Stimulated activated CD8-positive, alpha-beta memory T cell treated with anti-CD3 and anti-CD28 coated beads, Interleukin-4, amount 100 ng/mL, for 4 hours (primary cell): ENCODE measurements at regions not wholly inside any gene's neighbourhood (a gene's known extent, or its start where the extent isn't known, plus 50 kb on each side); places are given as distances from the start of the nearest gene placed in this dataset.

ENCODE experiments used
- DNase-seq, 2 donors: peaks; one replicate each; pipeline ENCODE4 v3.0.0-alpha.2; 2020; ENCODE audit warnings: low read depth in 2 of 2, low spot score in 1 of 2

GRCh38 chr6:170022827-170023619, 267.9 kb downstream of the DLL1 start:
- DNase-seq = no peak

GRCh38 chr6:170022291-170022722, 268.6 kb downstream of the DLL1 start:
- DNase-seq = no peak

GRCh38 chr6:170021579-170021978, 269.3 kb downstream of the DLL1 start:
- no peak for DNase-seq

DNA sequence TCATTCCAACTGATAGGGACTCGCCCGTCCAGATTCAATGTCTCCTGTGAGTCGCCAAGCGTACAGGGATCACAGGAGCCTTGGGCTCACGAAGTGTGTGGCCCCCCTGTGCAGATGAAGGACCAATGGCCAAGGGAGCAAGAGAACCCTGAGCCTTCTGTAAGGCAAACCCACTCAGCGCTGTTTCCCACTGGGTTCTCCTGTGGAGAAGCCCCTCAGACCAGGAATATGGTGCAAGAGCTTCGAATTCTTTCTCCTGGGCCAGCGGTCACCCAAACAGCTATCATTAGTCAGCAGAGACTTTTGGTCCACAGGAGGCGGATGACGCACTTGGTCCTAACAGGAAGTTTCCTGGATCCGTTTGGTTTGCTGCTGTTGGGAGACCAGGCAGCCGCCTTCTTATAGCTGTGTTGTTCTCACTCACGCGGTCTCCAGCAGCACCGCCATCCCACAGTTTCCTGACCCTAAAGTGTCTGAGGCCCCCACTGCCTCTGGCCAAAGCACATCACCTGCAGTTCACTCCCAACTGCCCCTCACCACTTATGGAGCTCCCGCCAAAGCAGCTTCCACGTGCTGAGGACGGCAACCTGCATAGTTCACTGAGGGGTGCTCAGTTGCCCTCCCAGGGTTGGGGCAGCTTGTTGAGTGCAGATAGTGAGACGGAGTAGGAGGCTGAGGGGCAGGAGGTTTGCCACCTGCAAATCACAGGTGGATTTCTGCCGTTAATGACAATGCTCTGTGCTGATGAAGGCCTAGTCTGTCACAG, 268.6 kb downstream of the ERMARD start:
- no peak for DNase-seq

DNA sequence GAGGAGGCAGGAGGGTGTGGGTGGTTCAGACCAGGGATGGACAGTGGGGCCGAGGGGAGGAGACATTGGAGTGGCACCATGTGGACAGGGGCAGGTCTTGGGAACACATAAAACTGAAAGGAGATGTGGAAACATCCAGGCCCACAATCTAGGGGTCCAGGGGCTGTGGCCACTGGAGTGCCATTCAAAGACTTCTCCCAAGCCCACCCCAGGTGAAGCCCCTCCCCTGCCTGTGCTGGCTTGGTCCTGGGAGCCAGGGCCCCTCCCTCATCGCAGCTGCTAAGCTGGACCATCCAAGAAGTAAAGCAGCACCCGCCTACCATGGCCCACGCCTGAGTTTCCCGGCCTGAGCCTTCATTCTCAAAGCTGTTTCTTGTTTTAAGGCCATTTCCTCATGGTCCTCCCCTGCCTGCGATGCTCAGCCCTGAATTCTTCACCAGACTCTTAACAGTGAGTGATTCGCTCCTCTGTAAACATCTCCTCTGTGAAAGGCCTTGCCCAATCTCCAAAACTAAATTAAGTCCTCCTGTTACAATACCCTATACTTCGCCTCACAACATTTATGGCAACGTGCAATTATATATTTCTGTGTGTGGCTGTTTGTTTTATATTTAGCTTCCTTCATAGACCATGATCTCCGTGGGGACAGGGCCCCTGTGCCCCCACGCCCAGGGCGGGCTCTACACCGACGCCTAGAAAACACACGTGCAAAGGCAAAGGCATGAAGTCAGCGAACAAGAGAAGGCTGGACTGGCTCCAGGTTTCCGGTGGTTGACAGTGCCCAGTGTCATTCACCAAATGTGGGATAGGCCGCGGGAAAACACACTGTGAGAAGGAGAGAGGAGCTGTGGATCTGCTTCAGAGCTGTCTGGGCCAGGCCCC, 267.8 kb downstream of the ERMARD start:
- DNase-seq = no peak

DNA sequence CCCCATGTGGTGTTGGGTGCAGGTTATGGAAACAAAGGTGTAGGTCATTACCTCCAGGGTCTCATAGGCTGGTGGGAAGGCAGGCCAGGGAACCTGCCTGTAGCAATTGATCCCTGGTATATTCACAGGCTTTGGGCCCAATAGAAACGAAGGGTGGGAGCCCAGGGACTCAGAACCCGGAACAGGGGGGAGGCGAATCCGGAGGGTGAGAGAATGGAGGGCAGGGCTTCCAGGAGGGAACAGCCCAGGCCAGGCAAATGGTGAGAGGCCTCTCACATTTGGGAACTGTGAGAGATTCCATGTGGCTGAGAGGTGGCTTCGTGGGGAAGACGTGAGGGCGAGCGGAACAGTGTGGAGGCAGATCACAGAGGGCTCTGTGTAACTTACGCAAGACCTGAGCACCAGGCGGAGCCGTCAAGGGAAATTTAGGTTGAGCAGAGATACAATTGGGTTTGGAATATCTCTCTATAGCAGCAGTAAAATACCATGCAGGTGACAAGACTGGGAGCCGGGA, 267.1 kb downstream of the ERMARD start:
- no peak for DNase-seq

GRCh38 chr6:170017603-170018320, 266.3 kb downstream of the ERMARD start:
- no peak for DNase-seq

DNA sequence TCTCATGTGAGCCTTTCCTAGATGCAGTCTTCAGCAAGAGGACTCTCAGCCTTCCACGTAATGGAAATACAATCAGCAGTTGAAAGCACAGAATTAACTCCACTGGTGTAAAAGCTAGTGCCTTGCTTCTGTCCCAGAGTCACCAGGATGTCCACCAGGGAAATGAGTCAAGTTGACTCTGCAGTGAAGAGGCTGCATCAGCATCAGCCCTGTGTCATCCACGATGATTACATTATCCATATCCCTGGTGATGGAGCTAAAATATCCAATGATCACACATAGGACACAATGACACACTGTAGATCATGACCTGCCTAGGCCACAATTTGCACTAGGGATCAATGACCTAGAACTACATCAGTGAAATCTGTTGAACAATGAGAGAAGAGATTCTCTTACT, 262.4 kb downstream of the ERMARD start:
- no peak for DNase-seq

GRCh38 chr6:170012037-170012330, 260.6 kb downstream of the ERMARD start:
- no peak for DNase-seq

DNA sequence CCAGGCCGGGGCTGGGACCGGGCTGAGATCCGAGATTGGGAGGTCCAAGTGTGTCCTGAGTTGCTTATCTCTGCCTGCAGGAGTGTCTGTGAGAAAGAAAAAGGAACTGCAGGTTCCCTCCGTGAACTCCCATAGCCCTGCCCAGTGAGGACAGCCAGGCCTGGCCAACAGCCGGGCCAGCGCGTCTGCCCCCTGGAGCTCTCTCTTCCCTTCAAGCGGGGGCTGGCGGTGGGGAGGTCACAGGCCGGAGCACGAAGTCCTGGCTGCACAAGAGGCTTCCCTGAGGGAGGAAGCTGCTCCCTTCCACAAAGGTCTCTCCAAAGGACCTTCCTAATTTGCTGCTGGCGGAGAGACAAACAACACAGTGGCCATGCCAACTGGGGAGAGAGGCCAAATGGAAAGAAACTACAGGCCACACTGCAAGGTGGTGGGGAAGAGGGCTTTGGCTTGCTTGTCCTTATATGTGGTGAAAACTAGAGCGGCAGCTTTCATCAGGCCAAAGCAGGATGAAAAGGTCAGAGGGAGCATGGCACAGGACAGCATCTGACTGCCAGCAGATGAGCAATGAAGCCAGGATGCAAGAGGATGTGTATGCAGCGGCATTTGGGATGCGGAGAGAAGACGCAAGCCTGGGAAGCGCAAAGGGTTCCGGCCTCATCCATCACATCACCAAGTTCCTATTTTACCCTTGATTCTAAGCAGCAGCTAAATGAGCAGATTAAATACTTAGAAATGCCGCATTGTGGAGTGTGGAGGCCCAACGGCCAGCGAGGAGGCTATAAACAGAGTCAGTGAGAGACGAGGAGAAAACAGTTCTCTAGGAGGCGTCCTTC, 260.0 kb downstream of the ERMARD start:
- DNase-seq = no peak

DNA sequence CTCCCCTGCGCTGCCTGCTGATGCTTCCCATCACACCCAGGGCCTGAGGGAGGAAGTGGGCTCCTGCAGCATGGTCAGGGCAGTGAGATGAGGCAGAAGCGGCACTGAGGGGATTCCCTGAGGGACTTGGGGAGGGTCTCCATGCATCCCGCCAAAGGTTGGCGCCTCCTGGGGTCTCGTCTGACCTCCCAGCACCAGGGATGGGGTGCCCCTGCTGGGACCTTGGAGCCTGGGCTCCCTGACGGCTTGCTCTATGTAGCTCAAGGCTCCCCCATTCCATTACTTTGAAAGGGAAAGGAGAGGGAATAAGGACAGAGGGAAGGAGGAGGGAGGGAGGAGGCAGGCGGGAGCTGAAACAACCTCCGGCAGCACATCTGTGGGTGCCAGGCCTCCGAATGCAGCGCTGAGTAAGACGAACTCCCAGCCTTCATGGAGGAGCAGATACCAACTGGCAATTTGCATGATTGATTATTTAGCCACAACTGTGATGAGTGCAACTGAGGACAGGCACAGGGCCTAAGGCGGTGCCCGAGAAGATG, 259.3 kb downstream of the ERMARD start:
- DNase-seq = no peak

GRCh38 chr6:170008294-170008785, 256.9 kb downstream of the ERMARD start:
- no peak for DNase-seq

DNA sequence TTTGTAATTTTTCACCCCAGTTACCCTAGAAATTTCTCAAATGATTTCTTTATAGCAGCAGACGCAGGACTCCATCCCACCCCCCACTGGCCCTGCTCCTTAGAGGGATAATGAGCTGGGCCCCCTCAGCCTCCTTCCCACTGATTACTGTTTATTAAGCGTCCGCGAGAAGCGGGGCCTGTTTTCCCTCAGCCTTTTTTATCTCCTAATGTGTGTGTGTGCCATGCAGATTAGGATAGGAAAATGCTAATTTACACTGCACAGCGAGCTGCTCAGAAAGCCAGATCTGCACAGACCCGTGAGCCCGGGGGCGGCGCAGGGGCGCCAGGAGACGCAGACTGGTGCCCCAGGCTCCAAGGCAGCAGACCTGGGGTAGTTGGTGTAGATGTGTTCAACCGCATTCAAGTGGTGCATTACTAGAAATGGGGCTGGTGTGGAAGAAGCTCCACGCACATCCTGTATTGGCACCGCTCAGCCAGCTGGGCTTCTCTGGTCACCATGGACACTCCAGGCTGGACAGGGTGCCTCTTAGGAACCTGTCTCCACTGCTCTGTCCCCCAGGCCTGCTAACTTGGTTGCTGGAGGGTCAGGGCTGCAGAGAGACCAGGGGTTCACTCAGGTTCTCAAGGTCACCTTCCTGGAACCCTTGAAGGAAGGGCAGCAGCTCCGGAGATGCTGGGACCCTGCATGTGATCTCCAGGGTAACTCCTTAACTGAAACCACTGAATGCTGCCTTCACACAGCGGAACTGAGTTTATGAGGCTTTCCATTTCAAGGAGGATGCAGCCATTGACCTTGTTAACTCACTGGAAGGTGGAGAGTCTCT, 256.3 kb downstream of the ERMARD start:
- DNase-seq = no peak

- DNase-seq = no peak
Measured at GRCh38 chr6:170006900-170007467, 255.6 kb downstream of the ERMARD start.

- DNase-seq = no peak
Measured at GRCh38 chr6:170006071-170006899, 254.9 kb downstream of the ERMARD start.

GRCh38 chr6:170005665-170006064, 254.2 kb downstream of the ERMARD start:
- no peak for DNase-seq

DNA sequence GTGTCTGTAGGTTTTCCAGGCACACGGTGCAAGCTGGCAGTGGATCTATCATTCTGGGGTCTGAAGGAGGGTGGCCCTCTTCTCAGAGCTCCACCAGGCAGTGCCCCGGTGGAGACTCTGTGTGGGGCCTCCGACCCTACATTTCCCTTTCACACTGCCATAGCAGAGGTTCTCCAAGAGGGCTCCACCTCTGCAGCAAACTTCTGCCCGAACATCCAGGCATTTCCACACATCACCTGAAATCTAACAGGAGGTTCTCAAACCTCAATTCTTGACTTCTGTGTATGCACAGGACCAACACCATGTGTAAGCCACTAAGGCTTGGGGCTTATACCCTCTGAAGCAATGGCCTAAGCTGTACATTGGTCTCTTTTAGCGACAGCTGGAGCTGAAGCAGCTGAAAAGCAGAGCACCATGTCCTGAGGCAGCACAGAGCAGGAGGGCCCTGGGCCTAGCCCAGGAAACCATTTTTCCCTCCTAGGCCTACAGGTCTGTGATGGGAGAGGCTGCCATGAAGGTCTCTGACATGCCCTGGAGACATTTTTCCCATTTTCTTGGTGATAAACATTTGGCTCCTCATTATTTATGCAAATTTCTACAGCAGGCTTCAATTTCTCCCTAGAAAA, 253.3 kb downstream of the ERMARD start:
- DNase-seq = no peak
